ENCODE measurements at regions not wholly inside any gene's neighbourhood (a gene's known extent, or its start where the extent isn't known, plus 50 kb on each side); places are given as distances from the start of the nearest gene placed in this dataset.

DNA sequence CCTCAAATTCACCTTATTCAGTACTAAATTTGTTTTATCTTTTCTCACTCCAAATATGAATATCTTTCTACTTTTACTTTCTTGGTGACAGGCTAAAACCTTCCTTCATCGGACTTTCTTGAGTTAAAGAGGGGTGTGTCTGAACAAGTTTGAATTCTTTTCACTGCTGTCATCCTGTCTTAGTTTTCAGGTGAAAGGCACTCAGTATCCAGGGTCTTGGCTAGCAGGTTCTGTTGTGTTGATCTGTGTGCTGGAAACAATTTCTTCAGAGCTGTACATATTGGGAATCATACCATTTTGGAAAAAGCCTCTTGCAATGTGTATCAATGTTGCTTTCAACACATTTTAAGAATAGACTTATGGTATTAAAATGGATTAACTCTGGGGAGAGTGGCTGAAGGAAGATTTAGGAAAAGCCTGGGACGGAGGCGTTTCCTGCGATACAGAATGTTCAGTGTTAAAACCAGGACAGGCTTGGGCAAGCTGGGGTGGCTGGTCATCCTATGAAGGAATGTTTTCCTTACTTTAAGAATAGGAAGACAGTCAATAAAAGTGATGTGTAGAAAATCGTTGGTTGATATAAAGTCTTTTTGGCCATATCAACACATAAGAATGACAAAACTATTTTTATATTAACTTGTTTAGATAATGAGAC, 350.7 kb upstream of the SPRED2 start:
- TF ChIP-seq, protein P1, sequence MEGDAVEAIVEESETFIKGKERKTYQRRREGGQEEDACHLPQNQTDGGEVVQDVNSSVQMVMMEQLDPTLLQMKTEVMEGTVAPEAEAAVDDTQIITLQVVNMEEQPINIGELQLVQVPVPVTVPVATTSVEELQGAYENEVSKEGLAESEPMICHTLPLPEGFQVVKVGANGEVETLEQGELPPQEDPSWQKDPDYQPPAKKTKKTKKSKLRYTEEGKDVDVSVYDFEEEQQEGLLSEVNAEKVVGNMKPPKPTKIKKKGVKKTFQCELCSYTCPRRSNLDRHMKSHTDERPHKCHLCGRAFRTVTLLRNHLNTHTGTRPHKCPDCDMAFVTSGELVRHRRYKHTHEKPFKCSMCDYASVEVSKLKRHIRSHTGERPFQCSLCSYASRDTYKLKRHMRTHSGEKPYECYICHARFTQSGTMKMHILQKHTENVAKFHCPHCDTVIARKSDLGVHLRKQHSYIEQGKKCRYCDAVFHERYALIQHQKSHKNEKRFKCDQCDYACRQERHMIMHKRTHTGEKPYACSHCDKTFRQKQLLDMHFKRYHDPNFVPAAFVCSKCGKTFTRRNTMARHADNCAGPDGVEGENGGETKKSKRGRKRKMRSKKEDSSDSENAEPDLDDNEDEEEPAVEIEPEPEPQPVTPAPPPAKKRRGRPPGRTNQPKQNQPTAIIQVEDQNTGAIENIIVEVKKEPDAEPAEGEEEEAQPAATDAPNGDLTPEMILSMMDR (IDR thresholded peaks at IDR 0.05), result no peak
- Histone ChIP-seq H3K27ac (no peak overlapping the region), H3K9ac (no peak overlapping the region), H3K4me2 (ENCODE audit: low read length) (no peak overlapping the region), H2AFZ (no peak overlapping the region), H3K36me3 (ENCODE audit: control insufficient read depth, insufficient read depth, low read length) (no peaks in the 10 kb centered on the region), H3K9me3 (ENCODE audit: control insufficient read depth, low read length) (no peaks in the 10 kb centered on the region), H3K4me1 (no peaks in the 10 kb centered on the region), H3K4me3 (ENCODE audit: low read depth, low read length) (no peak overlapping the region), H3K79me2 (no peaks in the 10 kb centered on the region), H3K27me3 (ENCODE audit: control insufficient read depth, insufficient read depth, low read length) (no peaks in the 10 kb centered on the region)

- Histone ChIP-seq H3K27ac (no peak overlapping the region), H3K4me1 (no peaks in the 10 kb centered on the region), H3K79me2 (no peaks in the 10 kb centered on the region), H3K9me3 (ENCODE audit: control insufficient read depth, low read length) (no peaks in the 10 kb centered on the region), H3K9ac (no peak overlapping the region), H3K27me3 (ENCODE audit: control insufficient read depth, insufficient read depth, low read length) (no peaks in the 10 kb centered on the region), H3K4me3 (ENCODE audit: low read depth, low read length) (no peak overlapping the region), H2AFZ (no peak overlapping the region), H3K36me3 (ENCODE audit: control insufficient read depth, insufficient read depth, low read length) (no peaks in the 10 kb centered on the region), H3K4me2 (ENCODE audit: low read length) (no peak overlapping the region)
- TF ChIP-seq, protein P1 (IDR thresholded peaks at IDR 0.05), result no peak
Measured at GRCh38 chr2:65782186-65782585, 349.8 kb upstream of the SPRED2 start.

- Histone ChIP-seq H3K4me1 (no peaks in the 10 kb centered on the region), H3K4me3 (ENCODE audit: low read depth, low read length) (no peak overlapping the region), H3K79me2 (no peaks in the 10 kb centered on the region), H3K27ac (no peak overlapping the region), H3K27me3 (ENCODE audit: control insufficient read depth, insufficient read depth, low read length) (no peaks in the 10 kb centered on the region), H3K9ac (no peak overlapping the region), H3K36me3 (ENCODE audit: control insufficient read depth, insufficient read depth, low read length) (no peaks in the 10 kb centered on the region), H3K4me2 (ENCODE audit: low read length) (no peak overlapping the region), H3K9me3 (ENCODE audit: control insufficient read depth, low read length) (no peaks in the 10 kb centered on the region), H2AFZ (no peak overlapping the region)
- TF ChIP-seq, protein P1 (IDR thresholded peaks at IDR 0.05), result no peak
Measured at GRCh38 chr2:65781756-65782155, 349.4 kb upstream of the SPRED2 start.

- H3K36me3 ChIP-seq (ENCODE audit: control insufficient read depth, insufficient read depth, low read length), result no peaks in the 10 kb centered on the region
- no peak overlapping the region for H3K4me2 ChIP-seq (ENCODE audit: low read length)
- H3K27me3 ChIP-seq (ENCODE audit: control insufficient read depth, insufficient read depth, low read length), result no peaks in the 10 kb centered on the region
- no peaks in the 10 kb centered on the region for H3K4me1 ChIP-seq
- H3K79me2 ChIP-seq, result no peaks in the 10 kb centered on the region
- TF ChIP-seq, protein P1 (IDR thresholded peaks at IDR 0.05), result no peak
- no peak overlapping the region for H2AFZ ChIP-seq
- H3K27ac ChIP-seq, result no peak overlapping the region
- no peak overlapping the region for H3K9ac ChIP-seq
- no peaks in the 10 kb centered on the region for H3K9me3 ChIP-seq (ENCODE audit: control insufficient read depth, low read length)
- H3K4me3 ChIP-seq (ENCODE audit: low read depth, low read length), result no peak overlapping the region
Measured at GRCh38 chr2:65779021-65779420, 346.6 kb upstream of the SPRED2 start.

GRCh38 chr2:65778137-65778536, 345.7 kb upstream of the SPRED2 start:
- Histone ChIP-seq H3K36me3 (ENCODE audit: control insufficient read depth, insufficient read depth, low read length) (no peaks in the 10 kb centered on the region), H3K9ac (no peak overlapping the region), H3K27ac (no peak overlapping the region), H3K4me2 (ENCODE audit: low read length) (no peak overlapping the region), H3K4me3 (ENCODE audit: low read depth, low read length) (no peak overlapping the region), H3K4me1 (no peaks in the 10 kb centered on the region), H3K27me3 (ENCODE audit: control insufficient read depth, insufficient read depth, low read length) (no peaks in the 10 kb centered on the region), H2AFZ (no peak overlapping the region), H3K9me3 (ENCODE audit: control insufficient read depth, low read length) (no peaks in the 10 kb centered on the region), H3K79me2 (no peaks in the 10 kb centered on the region)
- TF ChIP-seq, protein P1 (IDR thresholded peaks at IDR 0.05), result no peak
